ENCODE measurements at regions not wholly inside any gene's neighbourhood (a gene's known extent, or its start where the extent isn't known, plus 50 kb on each side); places are given as distances from the start of the nearest gene placed in this dataset.

DNA sequence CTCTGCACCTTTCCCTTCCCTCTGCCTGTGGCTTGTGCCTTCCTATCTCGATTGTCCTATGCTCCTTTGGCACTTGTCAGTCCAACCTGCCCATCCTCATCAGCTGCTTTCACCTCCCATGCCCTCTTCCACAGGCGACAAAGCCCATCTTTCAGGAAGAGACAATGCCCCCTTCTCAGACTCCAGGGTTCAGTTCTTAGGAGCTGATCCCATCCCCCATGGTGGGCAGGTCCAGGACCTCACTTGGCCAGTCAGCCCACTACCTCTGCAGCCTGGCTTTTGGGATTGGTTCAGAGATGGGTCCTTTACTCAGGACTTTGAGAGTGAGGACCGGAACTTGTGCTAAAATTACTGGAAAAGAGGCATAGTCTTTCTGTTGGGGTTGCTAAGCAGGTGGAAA lies 74.0 kb upstream of the NANOS1 start:
- ChIA-PET CTCF (no interaction called here), RAD21 (ENCODE audit: low non-redundant PET in 1 of 2, low total read pairs in 2 of 2, uncharacterized antibody in 2 of 2, unreplicated experiment in 2 of 2) (no interaction called here), POLR2A (no interaction called here)
- intact Hi-C loops (cut with micrococcal nuclease) = no loop called here
- Histone ChIP-seq H3K9ac (ENCODE audit: low read length) (no peak overlapping the region), H3K9me2 (ENCODE audit: insufficient read depth) (no peaks in the 10 kb centered on the region), H3K4me3 (replicated peaks in 1 of 2; ENCODE audit: low read depth in 1 of 2, low read length in 2 of 2) (no peak overlapping the region), H4K20me1 (ENCODE audit: insufficient read depth) (no peaks in the 10 kb centered on the region), H3K79me2 (ENCODE audit: insufficient read depth, low read length) (no peaks in the 10 kb centered on the region), H3K27ac (ENCODE audit: low read depth, low read length) (no peak overlapping the region), H3K4me1 (ENCODE audit: control insufficient read depth in 1 of 2, insufficient read depth in 2 of 2, low read length in 2 of 2) (peaks cover 9 to 26% of the 10 kb centered on the region in 2 experiments), H2AFZ (ENCODE audit: low read depth, low read length, poor library complexity, severe bottlenecking) (no peak overlapping the region), H3K4me2 (ENCODE audit: low read length) (no peak overlapping the region), H3K27me3 (ENCODE audit: insufficient read depth, low read length) (no peaks in the 10 kb centered on the region), H3K9me3 (ENCODE audit: control insufficient read depth in 1 of 2, insufficient read depth in 1 of 2, low read depth in 1 of 2, low read length in 2 of 2) (no peaks in the 10 kb centered on the region), H3K36me3 (ENCODE audit: control insufficient read depth in 1 of 2, insufficient read depth in 2 of 2, low read length in 2 of 2) (no peaks in the 10 kb centered on the region)
- ATAC-seq (no peak), DNase-seq (ENCODE audit: low read depth, low spot score) (no peak)
- BruUV-seq (replicated peaks) = no TSS peak
- TF ChIP-seq CBX3 (IDR thresholded peaks at IDR 0.05; ENCODE audit: low read depth) (no peak), TCF7L2 (IDR thresholded peaks at IDR 0.05; ENCODE audit: borderline replicate concordance, extremely low read depth, insufficient read depth, insufficient read length) (no peak), EZH2phosphoT487 (IDR thresholded peaks at IDR 0.05; ENCODE audit: borderline replicate concordance) (no peak), ZFX (IDR thresholded peaks at IDR 0.05) (no peak), CEBPB (IDR thresholded peaks at IDR 0.05; ENCODE audit: low read depth) (no peak), SIN3A (IDR thresholded peaks at IDR 0.05; ENCODE audit: low read depth) (no peak), POLR2AphosphoS5 (IDR thresholded peaks at IDR 0.05; ENCODE audit: low read depth, low read length) (no peak), RAD21 (IDR thresholded peaks at IDR 0.05; ENCODE audit: low read depth) (no peak), EGR1 (IDR thresholded peaks at IDR 0.05; ENCODE audit: low read depth) (no peak), FOSL1 (IDR thresholded peaks at IDR 0.05; ENCODE audit: low read depth) (no peak), POLR2A (IDR thresholded peaks at IDR 0.05; ENCODE audit: borderline replicate concordance, extremely low read depth, insufficient read depth, insufficient read length) (no peak), ELF1 (IDR thresholded peaks at IDR 0.05; ENCODE audit: borderline replicate concordance, low read depth) (no peak), SP1 (IDR thresholded peaks at IDR 0.05; ENCODE audit: low read depth) (no peak), YY1 (IDR thresholded peaks at IDR 0.05; ENCODE audit: extremely low read depth, insufficient replicate concordance, low read depth, low read length) (no peak), EZH2 (IDR thresholded peaks at IDR 0.05) (no peak), JUND (IDR thresholded peaks at IDR 0.05) (no peak)
- TF ChIP-seq, protein P1, sequence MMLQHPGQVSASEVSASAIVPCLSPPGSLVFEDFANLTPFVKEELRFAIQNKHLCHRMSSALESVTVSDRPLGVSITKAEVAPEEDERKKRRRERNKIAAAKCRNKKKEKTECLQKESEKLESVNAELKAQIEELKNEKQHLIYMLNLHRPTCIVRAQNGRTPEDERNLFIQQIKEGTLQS (IDR thresholded peaks at IDR 0.05) = no peak
- TF ChIP-seq, protein P2, sequence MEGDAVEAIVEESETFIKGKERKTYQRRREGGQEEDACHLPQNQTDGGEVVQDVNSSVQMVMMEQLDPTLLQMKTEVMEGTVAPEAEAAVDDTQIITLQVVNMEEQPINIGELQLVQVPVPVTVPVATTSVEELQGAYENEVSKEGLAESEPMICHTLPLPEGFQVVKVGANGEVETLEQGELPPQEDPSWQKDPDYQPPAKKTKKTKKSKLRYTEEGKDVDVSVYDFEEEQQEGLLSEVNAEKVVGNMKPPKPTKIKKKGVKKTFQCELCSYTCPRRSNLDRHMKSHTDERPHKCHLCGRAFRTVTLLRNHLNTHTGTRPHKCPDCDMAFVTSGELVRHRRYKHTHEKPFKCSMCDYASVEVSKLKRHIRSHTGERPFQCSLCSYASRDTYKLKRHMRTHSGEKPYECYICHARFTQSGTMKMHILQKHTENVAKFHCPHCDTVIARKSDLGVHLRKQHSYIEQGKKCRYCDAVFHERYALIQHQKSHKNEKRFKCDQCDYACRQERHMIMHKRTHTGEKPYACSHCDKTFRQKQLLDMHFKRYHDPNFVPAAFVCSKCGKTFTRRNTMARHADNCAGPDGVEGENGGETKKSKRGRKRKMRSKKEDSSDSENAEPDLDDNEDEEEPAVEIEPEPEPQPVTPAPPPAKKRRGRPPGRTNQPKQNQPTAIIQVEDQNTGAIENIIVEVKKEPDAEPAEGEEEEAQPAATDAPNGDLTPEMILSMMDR (IDR thresholded peaks at IDR 0.05 in 2 of 3, conservative IDR thresholded peaks at IDR 0.05 in 1 of 3; ENCODE audit: borderline replicate concordance in 1 of 3, insufficient read depth in 1 of 3, low read depth in 2 of 3, low read length in 2 of 3) = no peak
- TF ChIP-seq, protein P3, sequence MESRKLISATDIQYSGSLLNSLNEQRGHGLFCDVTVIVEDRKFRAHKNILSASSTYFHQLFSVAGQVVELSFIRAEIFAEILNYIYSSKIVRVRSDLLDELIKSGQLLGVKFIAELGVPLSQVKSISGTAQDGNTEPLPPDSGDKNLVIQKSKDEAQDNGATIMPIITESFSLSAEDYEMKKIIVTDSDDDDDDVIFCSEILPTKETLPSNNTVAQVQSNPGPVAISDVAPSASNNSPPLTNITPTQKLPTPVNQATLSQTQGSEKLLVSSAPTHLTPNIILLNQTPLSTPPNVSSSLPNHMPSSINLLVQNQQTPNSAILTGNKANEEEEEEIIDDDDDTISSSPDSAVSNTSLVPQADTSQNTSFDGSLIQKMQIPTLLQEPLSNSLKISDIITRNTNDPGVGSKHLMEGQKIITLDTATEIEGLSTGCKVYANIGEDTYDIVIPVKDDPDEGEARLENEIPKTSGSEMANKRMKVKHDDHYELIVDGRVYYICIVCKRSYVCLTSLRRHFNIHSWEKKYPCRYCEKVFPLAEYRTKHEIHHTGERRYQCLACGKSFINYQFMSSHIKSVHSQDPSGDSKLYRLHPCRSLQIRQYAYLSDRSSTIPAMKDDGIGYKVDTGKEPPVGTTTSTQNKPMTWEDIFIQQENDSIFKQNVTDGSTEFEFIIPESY (IDR thresholded peaks at IDR 0.05; ENCODE audit: extremely low read depth, insufficient replicate concordance, low read length) = no peak
- TF ChIP-seq, protein P4, sequence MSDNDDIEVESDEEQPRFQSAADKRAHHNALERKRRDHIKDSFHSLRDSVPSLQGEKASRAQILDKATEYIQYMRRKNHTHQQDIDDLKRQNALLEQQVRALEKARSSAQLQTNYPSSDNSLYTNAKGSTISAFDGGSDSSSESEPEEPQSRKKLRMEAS (IDR thresholded peaks at IDR 0.05) = no peak

All from HCT116 (cell line).